Heart left ventricle (tissue), 16 donors: ENCODE measurements at regions not wholly inside any gene's neighbourhood (a gene's known extent, or its start where the extent isn't known, plus 50 kb on each side); places are given as distances from the start of the nearest gene placed in this dataset.
"Not testable (repeated sequence)": the region's sequence is repeated elsewhere in the genome, so short reads cannot be mapped to it uniquely, and the experiment has no call there.

ENCODE experiments used
- ATAC-seq, 4 donors: fragments of 200-7000 bp; cut with Tn5 transposase; one replicate each; pipeline ENCODE4 v1.9.1; 2020 to 2022; ENCODE audit warnings: moderate library complexity in 4 of 4, mild to moderate bottlenecking in 3 of 4, moderate number of reproducible peaks in 1 of 4
- DNase-seq, 5 donors: peaks; one replicate each; pipeline ENCODE4 v3.0.0-alpha.2; 2020
- H3K27ac ChIP-seq, 12 donors: fragments of 200-600 bp; sonication (generic) in 4 of 12; one replicate each; pipeline versions ENCODE4 v1.5.0 to v1.8.0; 2016 to 2022; ENCODE audit warnings: mild to moderate bottlenecking in 2 of 12
- H3K27me3 ChIP-seq, 9 donors: fragments of 200-600 bp; sonication (generic) in 2 of 9; one replicate each; pipeline versions ENCODE4 v1.5.1 to v1.8.0; 2016 to 2022; ENCODE audit warnings: mild to moderate bottlenecking in 3 of 9
- H3K36me3 ChIP-seq, 9 donors: fragments of 200-600 bp; sonication (generic) in 2 of 9; one replicate each; pipeline versions ENCODE4 v1.5.0 to v1.8.0; 2018 to 2022; ENCODE audit warnings: mild to moderate bottlenecking in 2 of 9
- H3K4me1 ChIP-seq, 12 donors: fragments of 200-600 bp; sonication (generic) in 4 of 12; one replicate each; pipeline versions ENCODE4 v1.5.0 to v1.8.0; 2016 to 2022; ENCODE audit warnings: mild to moderate bottlenecking in 3 of 12
- H3K4me3 ChIP-seq, 12 donors: fragments of 200-600 bp; sonication (generic) in 4 of 12; one replicate each; pipeline versions ENCODE4 v1.5.0 to v1.8.0; 2017 to 2022; ENCODE audit warnings: mild to moderate bottlenecking in 9 of 12, moderate library complexity in 4 of 12
- H3K9me3 ChIP-seq, 12 donors: fragments of 200-600 bp; sonication (generic) in 4 of 12; one replicate each; pipeline versions ENCODE4 v1.5.0 to v1.8.0; 2016 to 2022; ENCODE audit warnings: mild to moderate bottlenecking in 1 of 12
- CTCF ChIP-seq, 12 donors: fragments of 200-600 bp; sonication (generic) in 4 of 12; IDR thresholded peaks; one replicate each; pipeline versions ENCODE4 v1.5.0 to v1.8.0; 2018 to 2022; ENCODE audit warnings: antibody characterized with exemption in 12 of 12, mild to moderate bottlenecking in 5 of 12
- POLR2A ChIP-seq, 2 donors: fragments of 450-650 bp; IDR thresholded peaks; one replicate each; pipeline ENCODE4 v1.6.1; 2017; ENCODE audit warnings: antibody characterized with exemption in 2 of 2, mild to moderate bottlenecking in 2 of 2, moderate library complexity in 2 of 2
- WGBS, 4 donors: extraction: QIAGEN DNeasy Blood & Tissue Kit in 2 of 4; methylation state at CpG; one replicate each; pipeline versions ENCODE4 v1.1.5 to v1.1.7; 2013 to 2018; 5-methylcytosine and 5-hydroxymethylcytosine counted together
- intact Hi-C, 10 donors: fragments of 100-400 bp; cut with DNase I; formaldehyde crosslinking; loops; one replicate each; pipeline versions ENCODE4 v1.11.1 to v1.14.2; 2022
- donor health status: ischemic (EF 13 %, LVEDD 7.1; RV severe dilation, severe dysfunction).
- donor health status: healthy with polysubstance abuse.
- donor health status: DM: no; HTN: yes; CAD: no.
- donor health status: DM: no; HTN: no; CAD: no.
- donor health status: ischemic (EF 25% LVEDD 6.9; RV normal size, moderate dysfunction).
- donor health status: ischemic (EF 25% LVEDD 5.7; RV mildly dilated, moderate dysfunction).
- donor health status: healthy.
- donor health status: DM: yes; HTN: yes; CAD: no.
- donor health status: ischemic (EF 35%, LVEDD 5.7; RV mildly dilated, moderate dysfunction).
- donor health status: nonischemic (EF 11% LVEDD 7.7; RV severe dilation, severe dysfunction).
- donor health status: DM: yes; HTN: yes; CAD: no.
- donor health status: PGD.
- donor health status: ischemic (EF 29% LVEDD 5.4; RV normal size, mild dysfunction).
- donor health status: nonischemic (EF 23%, LVEDD 6.1; RV moderate dilation, normal function).

- Histone ChIP-seq H3K4me1 (no peaks in the 10 kb centered on the region), H3K36me3 (no peaks in the 10 kb centered on the region), H3K4me3 (no peak overlapping the region), H3K27ac (no peak overlapping the region), H3K27me3 (no peaks in the 10 kb centered on the region), H3K9me3 (peaks cover 0 to 5% (median 0%) of the 10 kb centered on the region in 12 donors)
- no peak for ATAC-seq
- DNase-seq: no peak
- TF ChIP-seq POLR2A (IDR thresholded peaks at IDR 0.05) (no peak), CTCF (IDR thresholded peaks at IDR 0.05) (no peak)
- WGBS, 4 donors: 60 to 72% (median 66%) methylated on average over 1 of the region's 1 CpG
- intact Hi-C loops: no loop called here
Observed at GRCh38 chr9:75551861-75552260, 338.6 kb upstream of the PCSK5 start.

GRCh38 chr9:75552941-75553340 is 337.5 kb upstream of the PCSK5 start:
- no peak overlapping the region for H3K4me3 ChIP-seq
- H3K4me1 ChIP-seq: no peaks in the 10 kb centered on the region
- H3K27ac ChIP-seq: no peak overlapping the region

GRCh38 chr9:75566813-75567212 is 323.7 kb upstream of the PCSK5 start:
- intact Hi-C loops, H3K27me3 ChIP-seq, H3K4me1 ChIP-seq, ATAC-seq, DNase-seq, H3K27ac ChIP-seq, H3K4me3 ChIP-seq, H3K36me3 ChIP-seq: not testable (repeated sequence)
- peaks cover 0 to 15% (median 0%) of the 10 kb centered on the region in 12 donors for H3K9me3 ChIP-seq
- 53 to 74% (median 65%) methylated on average over 2 of the region's 2 CpGs for WGBS, 4 donors

More at GRCh38 chr9:75552941-75553340, 337.5 kb upstream of the PCSK5 start:
- TF ChIP-seq POLR2A (IDR thresholded peaks at IDR 0.05) (no peak), CTCF (IDR thresholded peaks at IDR 0.05) (no peak)
- intact Hi-C loops: no loop called here
- no peaks in the 10 kb centered on the region for H3K36me3 ChIP-seq
- ATAC-seq (no peak), DNase-seq (no peak)
- no peaks in the 10 kb centered on the region for H3K27me3 ChIP-seq
- peaks cover 0 to 5% (median 0%) of the 10 kb centered on the region in 12 donors for H3K9me3 ChIP-seq

- Histone ChIP-seq H3K27me3 (no peaks in the 10 kb centered on the region), H3K9me3 (peaks cover 0 to 7% (median 0%) of the 10 kb centered on the region in 12 donors), H3K36me3 (no peaks in the 10 kb centered on the region), H3K4me3 (no peak overlapping the region), H3K4me1 (no peaks in the 10 kb centered on the region), H3K27ac (no peak overlapping the region)
- intact Hi-C loops: no loop called here
- ATAC-seq (no peak), DNase-seq (no peak)
- no peak for TF ChIP-seq CTCF (IDR thresholded peaks at IDR 0.05)
- TF ChIP-seq POLR2A (IDR thresholded peaks at IDR 0.05): no peak
- 69 to 71% (median 69%) methylated on average over 2 of the region's 2 CpGs for WGBS, 4 donors
Observed at GRCh38 chr9:75570538-75570937, 319.9 kb upstream of the PCSK5 start.

- no peaks in the 10 kb centered on the region for H3K27me3 ChIP-seq
- H3K4me1 ChIP-seq: no peaks in the 10 kb centered on the region
- H3K36me3 ChIP-seq: no peaks in the 10 kb centered on the region
- ATAC-seq: no peak
- no peak for TF ChIP-seq POLR2A (IDR thresholded peaks at IDR 0.05)
- no peak for TF ChIP-seq CTCF (IDR thresholded peaks at IDR 0.05)
- no peak overlapping the region for H3K27ac ChIP-seq
- no peak overlapping the region for H3K4me3 ChIP-seq
- intact Hi-C loops: no loop called here
- H3K9me3 ChIP-seq: no peaks in the 10 kb centered on the region
- no peak for DNase-seq
- 67 to 83% (median 76%) methylated on average over 1 of the region's 1 CpG for WGBS, 4 donors
Observed at GRCh38 chr9:75574569-75574968, 315.9 kb upstream of the PCSK5 start.
